T-cell (primary cell): ENCODE measurements at regions not wholly inside any gene's neighbourhood (a gene's known extent, or its start where the extent isn't known, plus 50 kb on each side); places are given as distances from the start of the nearest gene placed in this dataset.

Experiments used
- ATAC-seq, 4 experiments: fragments of 200-7000 bp in 3 of 4; fragments of 150-1000 bp in 1 of 4; cut with Tn5 transposase; replicated peaks in 1 of 4; 1 replicate in 3 of 4; 2 replicates in 1 of 4; pipeline ENCODE4 v1.10.0; 2021; ENCODE audit warnings: moderate library complexity in 3 of 4, mild to moderate bottlenecking in 2 of 4, moderate number of reproducible peaks in 1 of 4
- CTCF ChIA-PET, 2 donors: fragments of 300-600 bp; sonication (Branson Sonifier 250); formaldehyde crosslinking; loops; one replicate each; lab custom pipeline; 2022; ENCODE audit warnings: antibody characterized with exemption in 2 of 2; lab: Charles Lee
- POLR2A ChIA-PET, 2 donors: fragments of 300-600 bp; sonication (Branson Sonifier 250); formaldehyde crosslinking; loops; one replicate each; lab custom pipeline; 2022; ENCODE audit warnings: antibody characterized with exemption in 2 of 2; lab: Charles Lee
- DNase-seq, 35 experiments: peaks; one replicate each; pipeline versions ENCODE4 v3.0.0 to v3.0.0-alpha.2; 2013 to 2023
- H3K27ac ChIP-seq: one replicate; pipeline ENCODE4 v1.5.1; 2013; ENCODE audit warnings: low read length
- H3K27me3 ChIP-seq, 2 experiments: replicated peaks in 1 of 2; 1 replicate in 1 of 2; 2 replicates in 1 of 2; pipeline versions ENCODE4 v1.6.1 to v1.7.0; 2013; ENCODE audit warnings: low read length in 1 of 2, mixed read lengths in 1 of 2; ENCODE audit not compliant: control insufficient read depth in 2 of 2, insufficient read depth in 2 of 2; ENCODE audit errors: extremely low read depth in 1 of 2
- H3K36me3 ChIP-seq, 2 donors: 1 replicate in 1 of 2; 2 replicates in 1 of 2; pipeline versions ENCODE4 v1.6.1 to v1.7.0; 2013; ENCODE audit warnings: low read length in 1 of 2; ENCODE audit not compliant: control insufficient read depth in 2 of 2, insufficient read depth in 1 of 2; ENCODE audit errors: extremely low read depth in 1 of 2
- H3K4me1 ChIP-seq, 2 experiments: 1 replicate in 1 of 2; 2 replicates in 1 of 2; pipeline versions ENCODE4 v1.6.1 to v1.7.0; 2013; ENCODE audit warnings: low read length in 2 of 2, mixed read lengths in 1 of 2; ENCODE audit not compliant: insufficient read depth in 2 of 2, control insufficient read depth in 1 of 2; ENCODE audit errors: extremely low read depth in 1 of 2
- H3K4me3 ChIP-seq, 2 donors: 1 replicate in 1 of 2; 2 replicates in 1 of 2; pipeline versions ENCODE4 v1.5.1 to v1.7.0; 2013; ENCODE audit warnings: mild to moderate bottlenecking in 2 of 2, low read length in 1 of 2, moderate library complexity in 1 of 2; ENCODE audit not compliant: control insufficient read depth in 1 of 2; ENCODE audit errors: extremely low read depth in 1 of 2
- H3K9me3 ChIP-seq: 2 replicates; pipeline ENCODE4 v1.7.0; 2013
- H3K27ac Mint-ChIP-seq, 2 donors: one replicate each; pipeline ENCODE4 v1.8.0; 2020 to 2021; ENCODE audit warnings: mild to moderate bottlenecking in 2 of 2, mixed read lengths in 2 of 2
- H3K27me3 Mint-ChIP-seq, 2 donors: one replicate each; pipeline ENCODE4 v1.8.0; 2021 to 2022; ENCODE audit warnings: mixed read lengths in 2 of 2
- H3K36me3 Mint-ChIP-seq: one replicate; pipeline ENCODE4 v1.8.0; 2021; ENCODE audit warnings: mixed read lengths
- H3K4me1 Mint-ChIP-seq, 3 donors: one replicate each; pipeline ENCODE4 v1.8.0; 2020 to 2022; ENCODE audit warnings: mixed read lengths in 3 of 3, mild to moderate bottlenecking in 1 of 3
- H3K4me3 Mint-ChIP-seq, 3 donors: one replicate each; pipeline ENCODE4 v1.8.0; 2020 to 2022; ENCODE audit warnings: mild to moderate bottlenecking in 3 of 3, mixed read lengths in 3 of 3, moderate library complexity in 3 of 3
- H3K9me3 Mint-ChIP-seq, 3 donors: one replicate each; pipeline ENCODE4 v1.8.0; 2020 to 2022; ENCODE audit warnings: mixed read lengths in 3 of 3
- WGBS: methylation state at CpG from one replicate; pipeline ENCODE4 v1.1.5; 2013; ENCODE audit warnings: missing lambda C conversion rate; ENCODE audit not compliant: insufficient coverage; 5-methylcytosine and 5-hydroxymethylcytosine counted together

DNA sequence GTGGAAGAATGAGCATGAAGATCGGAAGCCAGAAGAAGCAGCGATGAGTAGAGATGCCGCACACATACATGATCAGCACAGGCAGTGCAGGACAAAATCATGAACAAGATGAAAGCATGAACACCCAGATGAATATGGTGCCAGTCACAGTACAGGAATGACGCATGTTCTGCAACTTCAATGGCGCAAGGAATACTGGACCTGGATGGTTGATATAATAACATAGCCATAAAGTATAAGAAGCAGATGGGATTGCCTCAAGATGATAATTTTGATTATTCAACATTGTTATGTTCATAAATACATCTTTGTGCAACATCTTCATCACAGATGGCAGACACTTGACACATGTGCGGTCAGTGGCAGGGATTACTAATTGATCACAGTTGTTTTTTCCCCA, 59.7 kb upstream of the SLCO3A1 start:
- Mint-ChIP-seq H3K4me1 (no peaks in the 10 kb centered on the region), H3K4me3 (no peak overlapping the region), H3K27me3 (peaks cover 11% of the 10 kb centered on the region in 2 donors), H3K9me3 (no peaks in the 10 kb centered on the region), H3K36me3 (no peaks in the 10 kb centered on the region), H3K27ac (no peak overlapping the region)
- no peak overlapping the region for H3K27ac ChIP-seq
- H3K27me3 ChIP-seq, result peaks cover 0 to 7% of the 10 kb centered on the region in 2 experiments
- DNase-seq, result no peak
- H3K9me3 ChIP-seq, result no peaks in the 10 kb centered on the region
- no peak overlapping the region for H3K4me3 ChIP-seq
- 97% methylated on average over 3 of the region's 6 CpGs for WGBS
- CTCF ChIA-PET, result no interaction called here
- no peaks in the 10 kb centered on the region for H3K4me1 ChIP-seq
- no peak for ATAC-seq
- POLR2A ChIA-PET, result no interaction called here
- no peaks in the 10 kb centered on the region for H3K36me3 ChIP-seq

GRCh38 chr15:91795235-91795634, 58.3 kb upstream of the SLCO3A1 start:
- Histone ChIP-seq H3K27me3 (peaks cover 0 to 2% of the 10 kb centered on the region in 2 experiments), H3K4me3 (no peak overlapping the region), H3K9me3 (no peaks in the 10 kb centered on the region), H3K36me3 (no peaks in the 10 kb centered on the region), H3K27ac (no peak overlapping the region), H3K4me1 (no peaks in the 10 kb centered on the region)
- DNase-seq (no peak), ATAC-seq (no peak)
- H3K4me3 Mint-ChIP-seq, result no peak overlapping the region
- ChIA-PET POLR2A (no interaction called here), CTCF (interaction anchor here in 1 of 2 donors (0.5 kb wide), 1 partner anchor 1492 kb away, joined by 5 read pairs; no protein-coding TSS in a partner anchor)
- no peaks in the 10 kb centered on the region for H3K36me3 Mint-ChIP-seq
- no peaks in the 10 kb centered on the region for H3K4me1 Mint-ChIP-seq
- H3K27me3 Mint-ChIP-seq, result peaks cover 10% of the 10 kb centered on the region in 2 donors
- H3K27ac Mint-ChIP-seq, result no peak overlapping the region
- no CpG with 5 or more reads among the region's 1 CpG for WGBS
- H3K9me3 Mint-ChIP-seq, result no peaks in the 10 kb centered on the region

GRCh38 chr15:91801836-91802534, 51.5 kb upstream of the SLCO3A1 start:
- CTCF ChIA-PET, result no interaction called here
- H3K4me3 ChIP-seq, result no peak overlapping the region
- no peaks in the 10 kb centered on the region for H3K4me1 ChIP-seq
- Mint-ChIP-seq H3K36me3 (no peaks in the 10 kb centered on the region), H3K4me1 (no peaks in the 10 kb centered on the region), H3K27me3 (peaks cover 22 to 30% of the 10 kb centered on the region in 2 donors), H3K4me3 (no peak overlapping the region), H3K9me3 (no peaks in the 10 kb centered on the region), H3K27ac (no peak overlapping the region)
- H3K36me3 ChIP-seq, result no peaks in the 10 kb centered on the region
- H3K27ac ChIP-seq, result no peak overlapping the region
- DNase-seq (no peak), ATAC-seq (no peak)
- 62% methylated on average over 8 of the region's 9 CpGs for WGBS
- no peaks in the 10 kb centered on the region for H3K9me3 ChIP-seq
- H3K27me3 ChIP-seq, result peaks cover 0 to 11% of the 10 kb centered on the region in 2 experiments
- POLR2A ChIA-PET, result no interaction called here

- Mint-ChIP-seq H3K27ac (no peak overlapping the region), H3K4me3 (no peak overlapping the region), H3K27me3 (peaks cover 22 to 36% of the 10 kb centered on the region in 2 donors), H3K36me3 (no peaks in the 10 kb centered on the region), H3K4me1 (no peaks in the 10 kb centered on the region), H3K9me3 (no peaks in the 10 kb centered on the region)
- ChIA-PET CTCF (no interaction called here), POLR2A (interaction anchor here in 1 of 2 donors (0.6 kb wide), 1 partner anchor 19 kb away, joined by 3 read pairs; no protein-coding TSS in a partner anchor)
- ATAC-seq, result no peak
- DNase-seq, result no peak
- no peak overlapping the region for H3K4me3 ChIP-seq
- peaks cover 0 to 11% of the 10 kb centered on the region in 2 experiments for H3K27me3 ChIP-seq
- H3K36me3 ChIP-seq, result no peaks in the 10 kb centered on the region
- H3K4me1 ChIP-seq, result no peaks in the 10 kb centered on the region
- WGBS, result 67% methylated on average over 6 of the region's 6 CpGs
- no peaks in the 10 kb centered on the region for H3K9me3 ChIP-seq
- H3K27ac ChIP-seq, result no peak overlapping the region
Observed at GRCh38 chr15:91803260-91803659, 50.2 kb upstream of the SLCO3A1 start.
